ENCODE measurements at regions not wholly inside any gene's neighbourhood (a gene's known extent, or its start where the extent isn't known, plus 50 kb on each side); places are given as distances from the start of the nearest gene placed in this dataset.

DNA sequence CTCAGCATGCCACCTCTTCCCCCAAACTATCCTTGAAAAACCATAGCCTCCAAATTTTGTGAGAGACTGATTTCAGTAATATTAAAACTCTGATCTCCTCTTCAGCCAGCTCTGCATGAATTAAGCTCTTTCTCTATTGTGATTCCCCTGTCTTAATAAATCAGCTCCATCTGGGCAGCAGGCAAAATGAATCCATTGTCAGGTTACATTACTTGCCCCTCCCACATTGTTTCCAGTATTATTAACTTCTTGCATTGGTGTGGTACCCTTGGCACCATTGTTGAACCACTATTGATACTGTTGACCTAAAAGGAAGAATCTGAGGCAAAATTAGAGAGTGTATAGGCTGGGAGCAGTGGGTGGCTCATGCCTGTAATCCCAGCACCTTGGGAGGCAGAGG is 512.2 kb upstream of the VRK2 start:
- BruUV-seq (replicated peaks) = no TSS peak
- no peaks in the 10 kb centered on the region for H3K36me3 Mint-ChIP-seq (ENCODE audit: insufficient read depth, unreplicated experiment)
- H3K4me3 Mint-ChIP-seq (ENCODE audit: unreplicated experiment) = no peak overlapping the region
- no peaks in the 10 kb centered on the region for H3K4me1 ChIP-seq
- TF ChIP-seq, protein P1, sequence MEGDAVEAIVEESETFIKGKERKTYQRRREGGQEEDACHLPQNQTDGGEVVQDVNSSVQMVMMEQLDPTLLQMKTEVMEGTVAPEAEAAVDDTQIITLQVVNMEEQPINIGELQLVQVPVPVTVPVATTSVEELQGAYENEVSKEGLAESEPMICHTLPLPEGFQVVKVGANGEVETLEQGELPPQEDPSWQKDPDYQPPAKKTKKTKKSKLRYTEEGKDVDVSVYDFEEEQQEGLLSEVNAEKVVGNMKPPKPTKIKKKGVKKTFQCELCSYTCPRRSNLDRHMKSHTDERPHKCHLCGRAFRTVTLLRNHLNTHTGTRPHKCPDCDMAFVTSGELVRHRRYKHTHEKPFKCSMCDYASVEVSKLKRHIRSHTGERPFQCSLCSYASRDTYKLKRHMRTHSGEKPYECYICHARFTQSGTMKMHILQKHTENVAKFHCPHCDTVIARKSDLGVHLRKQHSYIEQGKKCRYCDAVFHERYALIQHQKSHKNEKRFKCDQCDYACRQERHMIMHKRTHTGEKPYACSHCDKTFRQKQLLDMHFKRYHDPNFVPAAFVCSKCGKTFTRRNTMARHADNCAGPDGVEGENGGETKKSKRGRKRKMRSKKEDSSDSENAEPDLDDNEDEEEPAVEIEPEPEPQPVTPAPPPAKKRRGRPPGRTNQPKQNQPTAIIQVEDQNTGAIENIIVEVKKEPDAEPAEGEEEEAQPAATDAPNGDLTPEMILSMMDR (IDR thresholded peaks at IDR 0.05; ENCODE audit: insufficient read depth in 1 of 2, low read depth in 1 of 2, low read length in 1 of 2, severe bottlenecking in 1 of 2, unreplicated experiment in 1 of 2) = no peak
- H3K27me3 ChIP-seq (replicated peaks; ENCODE audit: control insufficient read depth, insufficient read depth, low read length) = no peaks in the 10 kb centered on the region
- no peak overlapping the region for H3K27ac Mint-ChIP-seq (ENCODE audit: unreplicated experiment)
- ChIA-PET POLR2A (no interaction called here), CTCF (no interaction called here)
- no peak for DNase-seq
- no peaks in the 10 kb centered on the region for H3K9me3 Mint-ChIP-seq (ENCODE audit: unreplicated experiment)
- no peaks in the 10 kb centered on the region for H3K4me1 Mint-ChIP-seq (ENCODE audit: low read depth, unreplicated experiment)
- H3K4me3 ChIP-seq (ENCODE audit: low read depth, low read length) = no peak overlapping the region
- no peaks in the 10 kb centered on the region for H3K36me3 ChIP-seq (ENCODE audit: control insufficient read depth, insufficient read depth, low read length)
- no peaks in the 10 kb centered on the region for H3K9me3 ChIP-seq
- H3K27me3 Mint-ChIP-seq (ENCODE audit: insufficient read depth, unreplicated experiment) = peaks cover 7% of the 10 kb centered on the region
- intact Hi-C loops (cut with micrococcal nuclease; ENCODE audit: unreplicated experiment) = no loop called here

DNA sequence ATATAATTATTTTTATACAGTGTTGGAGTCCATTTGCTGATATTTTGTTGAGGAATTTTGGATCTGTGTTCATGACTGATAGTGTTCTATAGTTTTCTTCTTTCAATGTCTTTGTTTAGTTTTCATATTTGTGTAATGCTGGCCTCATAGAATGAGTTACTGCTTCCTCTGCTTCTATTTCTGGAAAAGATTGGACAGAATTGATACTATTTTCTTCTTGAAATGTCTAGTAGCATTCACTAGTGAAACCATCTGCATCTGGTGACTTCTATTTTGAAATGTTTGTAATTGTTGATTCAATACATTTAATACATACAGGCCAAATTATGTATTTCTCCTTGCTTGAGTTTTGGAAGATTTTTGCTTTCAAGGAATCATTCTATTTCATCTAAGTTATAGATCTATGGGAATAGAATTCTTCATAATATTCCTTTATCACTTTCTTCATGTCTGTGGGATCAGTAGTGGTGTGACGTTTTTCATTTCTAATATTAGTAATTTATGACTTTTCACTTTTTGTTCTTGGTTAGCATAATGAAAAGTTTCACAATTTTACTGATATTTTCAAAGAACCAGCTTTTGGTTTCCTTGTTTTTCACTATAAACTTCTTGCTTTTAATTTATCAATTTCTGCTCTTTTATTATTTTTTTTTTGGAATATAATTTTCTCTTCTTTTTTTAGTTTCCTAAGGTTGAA is 509.9 kb upstream of the VRK2 start:
- no peak overlapping the region for H3K27ac Mint-ChIP-seq (ENCODE audit: unreplicated experiment)
- Histone ChIP-seq H3K9me3 (no peaks in the 10 kb centered on the region), H3K4me3 (ENCODE audit: low read depth, low read length) (no peak overlapping the region), H3K4me1 (no peaks in the 10 kb centered on the region), H3K27me3 (replicated peaks; ENCODE audit: control insufficient read depth, insufficient read depth, low read length) (no peaks in the 10 kb centered on the region), H3K36me3 (ENCODE audit: control insufficient read depth, insufficient read depth, low read length) (no peaks in the 10 kb centered on the region)
- TF ChIP-seq, protein P1 (IDR thresholded peaks at IDR 0.05; ENCODE audit: insufficient read depth in 1 of 2, low read depth in 1 of 2, low read length in 1 of 2, severe bottlenecking in 1 of 2, unreplicated experiment in 1 of 2) = no peak
- no TSS peak for BruUV-seq (replicated peaks)
- H3K27me3 Mint-ChIP-seq (ENCODE audit: insufficient read depth, unreplicated experiment) = peaks cover 6% of the 10 kb centered on the region
- ChIA-PET POLR2A (no interaction called here), CTCF (no interaction called here)
- H3K4me3 Mint-ChIP-seq (ENCODE audit: unreplicated experiment) = no peak overlapping the region
- DNase-seq = no peak
- H3K4me1 Mint-ChIP-seq (ENCODE audit: low read depth, unreplicated experiment) = no peaks in the 10 kb centered on the region
- intact Hi-C loops (cut with micrococcal nuclease; ENCODE audit: unreplicated experiment) = no loop called here
- no peaks in the 10 kb centered on the region for H3K9me3 Mint-ChIP-seq (ENCODE audit: unreplicated experiment)
- no peaks in the 10 kb centered on the region for H3K36me3 Mint-ChIP-seq (ENCODE audit: insufficient read depth, unreplicated experiment)

DNA sequence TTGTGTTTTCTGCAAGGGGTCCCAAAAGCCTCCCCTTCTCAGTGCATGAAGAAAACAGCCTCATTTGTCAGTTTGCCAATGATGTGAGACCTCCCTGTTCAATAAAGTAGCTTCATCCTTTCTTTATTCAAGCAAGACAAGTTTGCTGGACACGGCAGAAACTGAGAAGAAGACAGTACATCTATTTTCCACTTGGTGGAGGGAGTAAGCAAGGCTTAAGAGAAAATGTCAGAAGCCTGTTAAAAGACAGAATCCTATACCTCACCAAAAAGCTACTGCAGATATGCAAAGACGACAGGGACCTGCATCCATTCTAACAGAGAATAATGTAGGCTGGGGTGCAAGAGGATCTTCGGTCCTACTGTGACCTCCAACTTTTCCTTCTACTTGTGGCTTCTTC is 506.8 kb upstream of the VRK2 start:
- H3K4me3 Mint-ChIP-seq (ENCODE audit: unreplicated experiment) = no peak overlapping the region
- DNase-seq = no peak
- no peak overlapping the region for H3K4me3 ChIP-seq (ENCODE audit: low read depth, low read length)
- intact Hi-C loops (cut with micrococcal nuclease; ENCODE audit: unreplicated experiment) = no loop called here
- H3K9me3 ChIP-seq = no peaks in the 10 kb centered on the region
- no peaks in the 10 kb centered on the region for H3K4me1 ChIP-seq
- H3K36me3 Mint-ChIP-seq (ENCODE audit: insufficient read depth, unreplicated experiment) = no peaks in the 10 kb centered on the region
- H3K9me3 Mint-ChIP-seq (ENCODE audit: unreplicated experiment) = no peaks in the 10 kb centered on the region
- BruUV-seq (replicated peaks) = no TSS peak
- no peaks in the 10 kb centered on the region for H3K36me3 ChIP-seq (ENCODE audit: control insufficient read depth, insufficient read depth, low read length)
- no peak overlapping the region for H3K27ac Mint-ChIP-seq (ENCODE audit: unreplicated experiment)
- peaks cover 5% of the 10 kb centered on the region for H3K27me3 Mint-ChIP-seq (ENCODE audit: insufficient read depth, unreplicated experiment)
- H3K27me3 ChIP-seq (replicated peaks; ENCODE audit: control insufficient read depth, insufficient read depth, low read length) = no peaks in the 10 kb centered on the region
- H3K4me1 Mint-ChIP-seq (ENCODE audit: low read depth, unreplicated experiment) = no peaks in the 10 kb centered on the region
- ChIA-PET POLR2A (no interaction called here), CTCF (no interaction called here)
- TF ChIP-seq, protein P1 (IDR thresholded peaks at IDR 0.05; ENCODE audit: insufficient read depth in 1 of 2, low read depth in 1 of 2, low read length in 1 of 2, severe bottlenecking in 1 of 2, unreplicated experiment in 1 of 2) = no peak

Measured in Caco-2 (cell line).